ENCODE measurements at regions not wholly inside any gene's neighbourhood (a gene's known extent, or its start where the extent isn't known, plus 50 kb on each side); places are given as distances from the start of the nearest gene placed in this dataset.

GRCh38 chr3:102577082-102577789 is 142.4 kb downstream of the ZPLD1 start:
- TF ChIP-seq CTCF (IDR thresholded peaks at IDR 0.05; ENCODE audit: poor library complexity), result no peak
- TF ChIP-seq EZH2 (IDR thresholded peaks at IDR 0.05; ENCODE audit: borderline replicate concordance), result no peak
